Endothelial cell of umbilical vein (primary cell): ENCODE measurements at regions not wholly inside any gene's neighbourhood (a gene's known extent, or its start where the extent isn't known, plus 50 kb on each side); places are given as distances from the start of the nearest gene placed in this dataset.

Experiments used
- BruUV-seq: library from RNA; stranded (reverse); fragments of 400-500 nt; replicated peaks from 2 replicates; lab custom pipeline; 2021; lab: Mats Ljungman, UMichigan
- CTCF ChIA-PET: fragments of 300-600, 350-600 bp; sonication (Branson Sonifier 250); formaldehyde crosslinking; loops from one replicate; lab custom pipeline; 2021; ENCODE audit warnings: antibody characterized with exemption, inconsistent platforms; lab: Charles Lee
- POLR2A ChIA-PET: fragments of 300-600, 350-600 bp; sonication (Branson Sonifier 250); formaldehyde crosslinking; loops from one replicate; lab custom pipeline; 2021; ENCODE audit warnings: antibody characterized with exemption, inconsistent platforms; lab: Charles Lee
- DNase-seq: peaks from one replicate; pipeline ENCODE4 v3.0.0-alpha.2; 2011; ENCODE audit warnings: low read depth, low spot score
- FAIRE-seq: peaks from 2 replicates; lab custom pipeline; 2011; peaks lifted over from hg19 to GRCh38; lab: Jason Lieb, UNC
- H2AFZ ChIP-seq: 2 replicates; pipeline ENCODE4 v1.6.0; 2012; ENCODE audit warnings: low read depth, low read length, control low read depth, inconsistent platforms
- H3K27ac ChIP-seq: 2 replicates; pipeline ENCODE4 v1.5.1; 2011; ENCODE audit warnings: low read depth, mild to moderate bottlenecking, control low read depth, low read length, moderate library complexity; ENCODE audit not compliant: insufficient read depth
- H3K27me3 ChIP-seq, 2 experiments: 2 replicates each; pipeline versions ENCODE4 v1.6.0 to v1.6.1; 2011; ENCODE audit warnings: low read length in 2 of 2, mixed read lengths in 1 of 2; ENCODE audit not compliant: control insufficient read depth in 2 of 2, insufficient read depth in 2 of 2
- H3K36me3 ChIP-seq, 2 experiments: 2 replicates in 1 of 2; 3 replicates in 1 of 2; pipeline ENCODE4 v1.5.1; 2011; ENCODE audit warnings: low read length in 2 of 2, mild to moderate bottlenecking in 1 of 2, moderate library complexity in 1 of 2; ENCODE audit not compliant: control insufficient read depth in 2 of 2, insufficient read depth in 2 of 2; ENCODE audit errors: extremely low read depth in 1 of 2
- H3K4me1 ChIP-seq: 3 replicates; pipeline ENCODE4 v1.5.1; 2011; ENCODE audit warnings: mild to moderate bottlenecking, low read length; ENCODE audit not compliant: control insufficient read depth, insufficient read depth; ENCODE audit errors: extremely low read depth
- H3K4me2 ChIP-seq: 2 replicates; pipeline ENCODE4 v1.6.1; 2011; ENCODE audit warnings: low read length, control low read depth, mixed read lengths; ENCODE audit not compliant: insufficient read depth
- H3K4me3 ChIP-seq, 3 experiments: fragments of 200-600 bp in 1 of 3; sonication (generic), shearing (Covaris generic) in 1 of 3; replicated peaks in 1 of 3; 2 replicates each; pipeline ENCODE4 v1.5.1; 2011 to 2016; ENCODE audit warnings: control low read depth in 3 of 3, low read length in 3 of 3, mild to moderate bottlenecking in 2 of 3, inconsistent platforms in 1 of 3, low read depth in 1 of 3, moderate library complexity in 1 of 3; ENCODE audit not compliant: insufficient read depth in 1 of 3
- H3K79me2 ChIP-seq: 2 replicates; pipeline ENCODE4 v1.6.0; 2012; ENCODE audit warnings: low read length, inconsistent platforms; ENCODE audit not compliant: control insufficient read depth, insufficient read depth
- H3K9ac ChIP-seq: replicated peaks from 2 replicates; pipeline ENCODE3; 2011; ENCODE audit warnings: low read length, control low read depth; ENCODE audit not compliant: insufficient read depth; ENCODE audit errors: extremely low read depth
- H3K9me1 ChIP-seq: replicated peaks from 3 replicates; pipeline ENCODE4 v1.6.0; 2011; ENCODE audit warnings: mild to moderate bottlenecking, low read length; ENCODE audit not compliant: control insufficient read depth, insufficient read depth; ENCODE audit errors: extremely low read depth
- H3K9me3 ChIP-seq: replicated peaks from 2 replicates; pipeline ENCODE4 v1.5.1; 2012; ENCODE audit warnings: low read length, inconsistent platforms; ENCODE audit not compliant: control insufficient read depth, insufficient read depth
- H4K20me1 ChIP-seq: replicated peaks from 2 replicates; pipeline ENCODE3; 2011; ENCODE audit warnings: mild to moderate bottlenecking, low read length; ENCODE audit not compliant: control insufficient read depth, insufficient read depth; ENCODE audit errors: extremely low read depth
- CTCF ChIP-seq, 2 donors: IDR thresholded peaks; 1 replicate in 1 of 2; 2 replicates in 1 of 2; pipeline ENCODE4 v1.5.1; 2011; ENCODE audit warnings: low read length in 2 of 2, mild to moderate bottlenecking in 2 of 2, moderate library complexity in 2 of 2, control low read depth in 1 of 2, inconsistent platforms in 1 of 2, low read depth in 1 of 2; ENCODE audit not compliant: insufficient read depth in 1 of 2; ENCODE audit errors: extremely low read depth in 1 of 2
- EZH2 ChIP-seq: IDR thresholded peaks from 2 replicates; pipeline ENCODE4 v1.6.1; 2012; ENCODE audit warnings: borderline replicate concordance, low read depth, mild to moderate bottlenecking, moderate library complexity, low read length, inconsistent platforms; ENCODE audit not compliant: severe bottlenecking
- FOS ChIP-seq: IDR thresholded peaks from 2 replicates; pipeline ENCODE4 v1.6.1; 2011; ENCODE audit warnings: mild to moderate bottlenecking, low read length, moderate library complexity, borderline replicate concordance; ENCODE audit not compliant: insufficient read depth
- GATA2 ChIP-seq: IDR thresholded peaks from 2 replicates; pipeline ENCODE4 v1.7.0; 2011; ENCODE audit warnings: low read depth, mild to moderate bottlenecking, moderate library complexity, mixed read lengths, low read length; ENCODE audit not compliant: insufficient read length, insufficient read depth
- JUN ChIP-seq: IDR thresholded peaks from 2 replicates; pipeline ENCODE4 v1.6.1; 2011; ENCODE audit warnings: borderline replicate concordance, low read depth; ENCODE audit not compliant: insufficient read length, insufficient read depth
- MAX ChIP-seq: IDR thresholded peaks from 2 replicates; pipeline ENCODE4 v1.6.1; 2011; ENCODE audit not compliant: insufficient read depth, insufficient read length
- MYC ChIP-seq: IDR thresholded peaks from one replicate; pipeline ENCODE4 v1.6.1; 2011; ENCODE audit warnings: mild to moderate bottlenecking, low read depth, low read length
- POLR2A ChIP-seq: IDR thresholded peaks from 2 replicates; pipeline ENCODE4 v1.6.1; 2012; ENCODE audit warnings: low read depth, mild to moderate bottlenecking, control low read depth, low read length
- POLR2AphosphoS5 ChIP-seq: IDR thresholded peaks from 2 replicates; pipeline ENCODE4 v1.6.1; 2012; ENCODE audit warnings: low read depth, mild to moderate bottlenecking, control low read depth, low read length, moderate library complexity; ENCODE audit not compliant: insufficient read depth
- dilution Hi-C: fragments of 300-500 bp; cut with MboI; formaldehyde crosslinking; loops from one replicate; pipeline ENCODE4 v1.15.0; 2019; ENCODE audit warnings: low sequenced_read_pairs; ENCODE audit not compliant: extremely low pct_ligation_motif_present
- intact Hi-C: fragments of 100-400 bp; cut with micrococcal nuclease; formaldehyde crosslinking; loops from one replicate; pipeline ENCODE4 v1.10.0; 2022

GRCh38 chr4:137209240-137209639 is 323.1 kb downstream of the PCDH18 start:
- Histone ChIP-seq H4K20me1 (no peaks in the 10 kb centered on the region), H3K27ac (no peak overlapping the region), H3K36me3 (no peaks in the 10 kb centered on the region), H3K9me3 (no peaks in the 10 kb centered on the region), H3K27me3 (no peaks in the 10 kb centered on the region), H3K9me1 (no peaks in the 10 kb centered on the region), H3K4me1 (no peaks in the 10 kb centered on the region), H2AFZ (no peak overlapping the region), H3K4me2 (no peak overlapping the region), H3K4me3 (no peak overlapping the region), H3K79me2 (no peaks in the 10 kb centered on the region), H3K9ac (no peak overlapping the region)
- FAIRE-seq = no peak
- dilution Hi-C loops = no loop called here
- POLR2A ChIA-PET = no interaction called here
- intact Hi-C loops = no loop called here
- no TSS peak for BruUV-seq
- no peak for DNase-seq
- CTCF ChIA-PET = no interaction called here
- TF ChIP-seq MYC (no peak), JUN (no peak), EZH2 (no peak), CTCF (IDR thresholded peaks at IDR 0.05; ENCODE audit: extremely low read depth in 1 of 2, insufficient read depth in 1 of 2, low read depth in 1 of 2, low read length in 2 of 2) (no peak), FOS (no peak), MAX (no peak), POLR2AphosphoS5 (no peak), POLR2A (no peak), GATA2 (no peak)
